AG04449 (cell line): ENCODE measurements at regions not wholly inside any gene's neighbourhood (a gene's known extent, or its start where the extent isn't known, plus 50 kb on each side); places are given as distances from the start of the nearest gene placed in this dataset.
"Not testable (repeated sequence)": the region's sequence is repeated elsewhere in the genome, so short reads cannot be mapped to it uniquely, and the experiment has no call there.

Experiments used
- CTCF ChIA-PET: fragments of 350-600 bp; formaldehyde crosslinking; extraction: SDS; loops from one replicate; lab custom pipeline; 2021; ENCODE audit warnings: antibody characterized with exemption; lab: Yijun Ruan, JAX
- POLR2A ChIA-PET: fragments of 400-600, 350-600 bp; formaldehyde crosslinking; extraction: SDS; loops from one replicate; lab custom pipeline; 2020; ENCODE audit warnings: antibody characterized with exemption, inconsistent platforms; lab: Yijun Ruan, JAX
- DNase-seq: peaks from one replicate; pipeline ENCODE4 v3.0.0-alpha.2; 2010; ENCODE audit warnings: low read depth, low spot score
- H3K4me3 ChIP-seq: 2 replicates; pipeline ENCODE4 v1.5.1; 2011; ENCODE audit warnings: low read depth, mild to moderate bottlenecking, control low read depth, low read length
- CTCF ChIP-seq: IDR thresholded peaks from one replicate; pipeline ENCODE4 v1.5.1; 2011; ENCODE audit warnings: mild to moderate bottlenecking, moderate library complexity, low read length, control low read depth, inconsistent platforms; ENCODE audit not compliant: insufficient read depth; ENCODE audit errors: missing control alignments

- no peak for TF ChIP-seq CTCF
- DNase-seq: no peak
- ChIA-PET POLR2A (no interaction called here), CTCF (no interaction called here)
- H3K4me3 ChIP-seq: no peak overlapping the region
These were observed 1621.5 kb upstream of the FLRT2 start for GRCh38 chr14:83908419-83908818.

GRCh38 chr14:83909507-83909906 lies 1620.4 kb upstream of the FLRT2 start:
- no peak for TF ChIP-seq CTCF
- no peak overlapping the region for H3K4me3 ChIP-seq
- ChIA-PET CTCF (no interaction called here), POLR2A (no interaction called here)
- no peak for DNase-seq

DNA sequence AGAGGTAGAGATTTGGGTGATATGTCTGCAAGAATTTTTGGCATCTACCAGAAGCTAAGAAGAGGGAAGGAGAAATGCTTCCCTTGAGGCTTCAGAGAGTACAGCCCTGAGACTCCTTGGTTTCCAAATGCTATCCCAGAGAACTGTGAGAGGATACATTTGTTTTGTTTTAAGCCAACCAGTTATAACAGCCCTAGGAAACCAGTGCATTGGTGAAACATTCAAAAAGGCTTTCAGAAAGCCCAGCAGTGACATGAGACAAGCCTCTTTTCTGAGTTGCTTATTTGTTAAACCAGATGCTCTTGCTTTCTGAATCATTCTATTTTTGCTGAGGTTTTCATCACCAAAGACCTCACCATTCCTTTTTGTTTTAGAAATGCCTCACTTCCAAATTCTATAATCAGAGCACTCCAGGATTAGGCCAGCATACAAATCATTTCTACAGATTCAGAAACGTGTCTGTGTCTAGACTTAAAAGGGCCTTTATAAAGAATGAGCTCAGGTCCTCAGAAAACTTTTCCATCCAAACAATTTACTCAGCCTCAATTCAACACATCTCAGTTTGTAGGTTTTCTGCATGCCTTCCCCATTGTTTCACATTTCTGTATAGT lies 1617.8 kb upstream of the FLRT2 start:
- TF ChIP-seq CTCF: no peak
- DNase-seq: no peak
- no peak overlapping the region for H3K4me3 ChIP-seq
- CTCF ChIA-PET: no interaction called here
- POLR2A ChIA-PET: no interaction called here

DNA sequence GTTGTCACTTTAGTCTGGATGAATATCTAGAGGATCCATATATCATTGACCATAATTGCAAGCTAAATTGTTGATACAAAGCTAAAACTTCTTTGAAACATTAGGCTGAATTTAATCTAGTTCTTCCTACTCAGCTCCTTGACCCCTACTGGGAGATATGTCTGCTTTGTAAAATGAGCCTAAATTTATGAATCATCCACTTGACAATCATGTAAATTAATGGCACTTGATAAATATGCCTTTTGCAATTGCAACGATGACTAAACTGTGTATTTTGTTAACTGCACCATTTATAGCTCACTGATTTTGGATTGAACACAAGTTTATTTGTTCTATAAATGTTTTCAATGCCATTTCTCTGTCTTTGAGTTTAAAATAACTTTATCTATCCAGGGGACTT lies 1616.5 kb upstream of the FLRT2 start:
- no peak overlapping the region for H3K4me3 ChIP-seq
- POLR2A ChIA-PET: no interaction called here
- no peak for TF ChIP-seq CTCF
- CTCF ChIA-PET: no interaction called here
- no peak for DNase-seq

GRCh38 chr14:83918546-83918945 lies 1611.4 kb upstream of the FLRT2 start:
- DNase-seq: no peak
- H3K4me3 ChIP-seq: no peak overlapping the region
- CTCF ChIA-PET: no interaction called here
- TF ChIP-seq CTCF: no peak
- POLR2A ChIA-PET: no interaction called here

- POLR2A ChIA-PET, H3K4me3 ChIP-seq, DNase-seq, CTCF ChIA-PET: not testable (repeated sequence)
These were observed 1610.3 kb upstream of the FLRT2 start for GRCh38 chr14:83919675-83920074.

DNA sequence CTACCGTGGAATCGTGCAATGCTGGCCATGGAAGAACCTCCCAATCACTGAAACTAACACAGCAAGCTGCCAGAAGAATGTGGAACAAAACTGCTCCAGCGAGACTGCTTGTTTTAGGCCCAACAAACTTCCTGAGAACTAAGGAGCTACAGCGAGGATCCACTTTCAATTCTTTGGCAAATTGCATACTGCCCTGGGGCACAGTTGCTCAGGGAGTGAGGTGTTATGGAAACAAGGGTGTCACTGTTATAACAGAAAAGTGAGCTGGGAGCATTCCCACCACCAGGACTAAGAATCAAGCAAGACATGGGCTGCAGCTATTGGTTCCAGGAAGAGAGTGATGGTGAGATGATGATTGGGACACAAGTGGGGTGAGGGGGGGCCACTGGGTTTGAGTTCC lies 1606.1 kb upstream of the FLRT2 start:
- DNase-seq: no peak
- ChIA-PET POLR2A (no interaction called here), CTCF (no interaction called here)
- no peak overlapping the region for H3K4me3 ChIP-seq
- no peak for TF ChIP-seq CTCF
